Stimulated activated CD8-positive, alpha-beta memory T cell treated with anti-CD3 and anti-CD28 coated beads, Interleukin-4, amount 100 ng/mL, for 4 hours (primary cell): ENCODE measurements at regions not wholly inside any gene's neighbourhood (a gene's known extent, or its start where the extent isn't known, plus 50 kb on each side); places are given as distances from the start of the nearest gene placed in this dataset.

ENCODE experiments used
- DNase-seq, 2 donors: peaks; one replicate each; pipeline ENCODE4 v3.0.0-alpha.2; 2020; ENCODE audit warnings: low read depth in 2 of 2, low spot score in 1 of 2

- DNase-seq = no peak
Observed at GRCh38 chr5:159385536-159385935, 55.2 kb upstream of the IL12B start.

GRCh38 chr5:159386028-159386711 lies 55.9 kb upstream of the IL12B start:
- no peak for DNase-seq

GRCh38 chr5:159392871-159393270 lies 62.6 kb upstream of the IL12B start:
- no peak for DNase-seq

GRCh38 chr5:159393854-159394274 lies 63.6 kb upstream of the IL12B start:
- DNase-seq = no peak

- DNase-seq = no peak
Observed at GRCh38 chr5:159395202-159395601, 64.9 kb upstream of the IL12B start.

- no peak for DNase-seq
Observed at GRCh38 chr5:159398936-159399335, 68.6 kb upstream of the IL12B start.

- DNase-seq = no peak
Observed at GRCh38 chr5:159400476-159400875, 70.2 kb upstream of the IL12B start.

- no peak for DNase-seq
Observed at GRCh38 chr5:159402311-159402710, 72.0 kb upstream of the IL12B start.

- DNase-seq = no peak
Observed at GRCh38 chr5:159402856-159403255, 72.6 kb upstream of the IL12B start.

- DNase-seq = no peak
Observed at GRCh38 chr5:159403906-159404681, 73.8 kb upstream of the IL12B start.

GRCh38 chr5:159405611-159406031 lies 75.3 kb upstream of the IL12B start:
- DNase-seq = no peak

- DNase-seq = no peak
Observed at GRCh38 chr5:159406571-159406970, 76.3 kb upstream of the IL12B start.

- no peak for DNase-seq
Observed at GRCh38 chr5:159409801-159410200, 79.5 kb upstream of the IL12B start.

- DNase-seq = no peak
Observed at GRCh38 chr5:159410480-159410879, 80.2 kb upstream of the IL12B start.

- DNase-seq = no peak
Observed at GRCh38 chr5:159411115-159411514, 80.8 kb upstream of the IL12B start.

- peak; percentile 23 to 35 for DNase-seq
Observed at GRCh38 chr5:159412284-159413046, 82.2 kb upstream of the IL12B start.

- no peak for DNase-seq
Observed at GRCh38 chr5:159414021-159414420, 83.7 kb upstream of the IL12B start.

- no peak for DNase-seq
Observed at GRCh38 chr5:159415301-159415937, 85.1 kb upstream of the IL12B start.

- DNase-seq = no peak
Observed at GRCh38 chr5:159416438-159416837, 86.2 kb upstream of the IL12B start.

GRCh38 chr5:159417170-159417569 lies 86.9 kb upstream of the IL12B start:
- DNase-seq = no peak

- DNase-seq = no peak
Observed at GRCh38 chr5:159419576-159419975, 89.3 kb upstream of the IL12B start.
